ENCODE measurements at regions not wholly inside any gene's neighbourhood (a gene's known extent, or its start where the extent isn't known, plus 50 kb on each side); places are given as distances from the start of the nearest gene placed in this dataset.
"Not testable (repeated sequence)": the region's sequence is repeated elsewhere in the genome, so short reads cannot be mapped to it uniquely, and the experiment has no call there.

DNA sequence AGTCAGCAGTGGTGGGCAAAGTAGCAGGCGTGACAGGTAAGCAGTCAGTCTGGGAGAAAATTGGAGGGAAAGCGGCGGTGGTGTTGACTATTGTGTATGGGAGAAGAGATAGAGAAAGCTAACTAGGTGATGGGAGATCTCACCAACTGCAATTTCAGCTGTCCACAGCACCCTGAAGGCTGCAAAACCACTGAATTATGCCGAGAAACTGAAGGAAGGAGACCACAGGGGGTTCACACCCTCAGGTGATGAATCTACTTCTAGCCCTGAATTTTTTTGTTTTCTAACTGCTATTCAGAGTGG, 631.5 kb downstream of the UQCRFS1 start:
- no peak for DNase-seq (ENCODE audit: extremely low read depth, low read depth)

DNA sequence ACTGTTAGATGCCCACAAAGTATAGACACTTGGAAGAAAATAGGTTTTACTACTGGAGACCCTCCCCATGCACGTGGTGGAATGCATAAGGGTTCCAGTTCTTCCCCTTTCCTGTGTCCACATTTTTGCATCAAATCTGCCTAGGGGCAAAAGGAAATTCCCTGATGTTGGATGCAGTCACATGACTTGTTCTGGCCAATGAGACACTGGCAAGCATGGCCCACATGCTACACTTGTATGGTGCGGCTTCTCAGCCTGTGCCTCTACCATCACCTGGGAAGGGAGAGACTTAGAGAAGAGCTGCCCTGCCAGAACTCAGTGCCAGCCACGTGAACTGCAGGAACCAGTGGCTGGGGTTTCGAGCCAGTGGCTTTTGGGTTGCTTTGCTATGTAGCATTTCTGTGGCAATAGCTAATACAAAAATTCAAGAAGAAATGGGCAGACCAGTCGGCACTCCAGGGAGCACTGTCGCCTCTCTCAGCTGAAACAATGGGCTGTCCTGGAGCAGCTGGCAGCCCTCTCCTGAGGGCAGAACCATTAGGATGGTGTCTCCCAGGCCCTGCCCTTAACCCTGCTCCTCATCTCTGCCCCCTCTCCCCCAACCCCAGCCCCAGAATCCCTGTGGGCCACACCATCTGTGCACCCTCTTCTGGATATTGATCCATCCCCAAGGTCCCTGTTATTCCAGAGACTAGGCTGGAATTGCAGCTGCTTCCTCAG, 634.0 kb downstream of the UQCRFS1 start:
- no peak for DNase-seq (ENCODE audit: extremely low read depth, low read depth)

DNA sequence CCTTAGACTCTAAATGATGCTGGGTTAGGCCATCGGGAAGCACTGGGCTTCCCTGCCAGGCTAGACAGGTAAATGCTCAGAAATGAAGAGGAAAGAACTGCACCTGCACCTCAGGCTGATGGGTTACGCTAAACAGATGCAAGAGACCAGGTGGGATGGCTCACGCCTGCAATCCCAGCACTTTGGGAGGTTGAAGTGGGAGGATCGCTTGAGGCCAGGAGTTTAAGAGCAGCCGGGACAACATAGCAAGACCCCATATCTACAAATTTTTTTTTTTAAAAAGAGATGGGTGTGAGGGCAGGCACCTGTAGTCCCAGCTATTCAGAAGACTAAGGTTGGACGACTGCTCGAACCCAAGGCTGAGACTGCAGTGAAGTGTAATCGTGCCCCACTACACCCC, 634.7 kb downstream of the UQCRFS1 start:
- DNase-seq (ENCODE audit: extremely low read depth, low read depth): no peak

DNA sequence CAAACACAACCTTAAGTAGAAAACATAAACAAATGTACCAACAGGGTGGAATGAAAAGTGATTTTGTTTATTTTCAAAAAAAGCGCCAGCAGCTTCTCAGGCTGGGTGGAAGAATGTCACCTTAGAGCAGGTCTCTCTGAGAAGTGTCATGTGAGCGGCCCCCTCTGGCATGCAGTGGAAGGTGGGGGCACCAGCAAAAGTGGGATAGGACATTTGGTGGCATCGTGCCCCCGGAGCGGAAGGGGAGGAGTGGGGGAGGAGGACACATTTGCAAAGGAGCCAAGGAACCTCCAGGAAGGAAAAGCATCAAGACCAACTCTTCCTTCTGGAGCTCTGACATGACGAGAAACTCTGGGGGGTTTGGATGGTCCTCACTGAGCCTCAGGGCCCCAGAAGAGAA, 635.3 kb downstream of the UQCRFS1 start:
- no peak for DNase-seq (ENCODE audit: extremely low read depth, low read depth)

DNA sequence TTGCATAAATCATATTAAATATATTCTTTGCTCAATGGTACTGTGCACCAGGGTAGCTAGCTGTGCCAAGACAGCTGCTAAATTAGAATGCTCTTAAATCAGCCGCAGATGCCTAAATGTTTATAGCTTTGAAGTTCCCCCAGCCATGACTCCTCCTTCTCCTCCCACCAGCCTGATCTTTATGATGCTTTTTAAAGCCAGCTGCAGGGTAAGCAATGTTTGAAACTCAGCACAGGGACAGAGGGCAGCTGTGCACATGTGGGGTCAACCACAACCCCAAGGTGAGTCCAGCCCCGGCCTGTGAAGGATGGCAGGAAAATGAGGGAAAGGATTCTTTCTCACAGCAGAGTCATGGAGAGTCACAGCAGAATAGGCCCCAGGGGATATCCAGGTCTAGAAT, 635.7 kb downstream of the UQCRFS1 start:
- no peak for DNase-seq (ENCODE audit: extremely low read depth, low read depth)

DNA sequence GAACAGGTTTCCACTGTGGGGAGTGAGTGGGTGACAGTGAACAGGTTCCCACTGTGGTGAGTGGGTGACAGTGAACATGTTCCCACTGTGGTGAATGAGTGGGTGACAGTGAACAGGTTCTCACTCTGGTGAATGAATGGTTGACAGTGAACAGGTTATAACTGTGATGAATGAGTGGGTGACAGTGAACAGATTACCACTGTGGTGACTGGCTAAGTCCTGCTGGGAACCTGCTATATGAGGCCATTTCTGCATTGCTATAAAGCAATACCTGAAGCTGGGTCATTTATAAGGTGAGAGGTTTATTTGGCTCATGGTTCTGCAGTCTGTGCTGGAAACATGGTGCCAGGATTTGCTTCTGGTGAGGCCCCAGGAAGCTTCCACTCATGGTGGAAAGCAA, 637.1 kb downstream of the UQCRFS1 start:
- no peak for DNase-seq (ENCODE audit: extremely low read depth, low read depth)

DNA sequence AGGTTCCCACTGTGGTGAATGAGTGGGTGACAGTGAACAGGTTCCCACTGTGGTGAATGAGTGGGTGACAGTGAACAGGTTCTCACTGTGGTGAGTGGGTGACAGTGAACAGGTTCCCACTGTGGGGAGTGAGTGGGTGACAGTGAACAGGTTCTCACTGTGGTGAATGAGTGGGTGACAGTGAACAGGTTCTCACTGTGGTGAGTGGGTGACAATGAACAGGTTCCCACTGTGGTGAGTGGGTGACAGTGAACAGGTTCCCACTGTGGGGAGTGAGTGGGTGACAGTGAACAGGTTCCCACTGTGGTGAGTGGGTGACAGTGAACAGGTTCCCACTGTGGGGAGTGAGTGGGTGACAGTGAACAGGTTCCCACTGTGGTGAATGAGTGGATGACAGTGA, 637.6 kb downstream of the UQCRFS1 start:
- DNase-seq (ENCODE audit: extremely low read depth, low read depth): not testable (repeated sequence)

DNA sequence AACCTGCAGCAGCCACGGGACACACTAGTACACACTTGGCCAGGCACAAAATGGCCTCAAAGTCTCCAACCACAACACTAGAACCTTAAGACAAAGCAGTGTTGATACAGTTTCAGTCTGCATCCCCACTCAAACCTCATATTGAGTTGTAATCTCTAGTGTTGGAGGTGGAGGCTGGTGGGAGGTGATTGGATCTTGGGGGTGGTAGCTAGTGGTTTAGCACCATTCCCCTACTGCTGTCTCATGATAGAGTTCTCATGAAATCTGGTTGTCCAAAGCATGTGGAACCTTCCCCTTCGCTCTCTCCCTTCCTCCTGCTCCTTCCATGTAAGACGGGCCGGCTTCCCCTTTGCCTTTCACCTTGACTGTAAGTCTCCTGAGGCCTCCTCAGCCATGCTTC, 638.7 kb downstream of the UQCRFS1 start:
- DNase-seq (ENCODE audit: extremely low read depth, low read depth): no peak

DNA sequence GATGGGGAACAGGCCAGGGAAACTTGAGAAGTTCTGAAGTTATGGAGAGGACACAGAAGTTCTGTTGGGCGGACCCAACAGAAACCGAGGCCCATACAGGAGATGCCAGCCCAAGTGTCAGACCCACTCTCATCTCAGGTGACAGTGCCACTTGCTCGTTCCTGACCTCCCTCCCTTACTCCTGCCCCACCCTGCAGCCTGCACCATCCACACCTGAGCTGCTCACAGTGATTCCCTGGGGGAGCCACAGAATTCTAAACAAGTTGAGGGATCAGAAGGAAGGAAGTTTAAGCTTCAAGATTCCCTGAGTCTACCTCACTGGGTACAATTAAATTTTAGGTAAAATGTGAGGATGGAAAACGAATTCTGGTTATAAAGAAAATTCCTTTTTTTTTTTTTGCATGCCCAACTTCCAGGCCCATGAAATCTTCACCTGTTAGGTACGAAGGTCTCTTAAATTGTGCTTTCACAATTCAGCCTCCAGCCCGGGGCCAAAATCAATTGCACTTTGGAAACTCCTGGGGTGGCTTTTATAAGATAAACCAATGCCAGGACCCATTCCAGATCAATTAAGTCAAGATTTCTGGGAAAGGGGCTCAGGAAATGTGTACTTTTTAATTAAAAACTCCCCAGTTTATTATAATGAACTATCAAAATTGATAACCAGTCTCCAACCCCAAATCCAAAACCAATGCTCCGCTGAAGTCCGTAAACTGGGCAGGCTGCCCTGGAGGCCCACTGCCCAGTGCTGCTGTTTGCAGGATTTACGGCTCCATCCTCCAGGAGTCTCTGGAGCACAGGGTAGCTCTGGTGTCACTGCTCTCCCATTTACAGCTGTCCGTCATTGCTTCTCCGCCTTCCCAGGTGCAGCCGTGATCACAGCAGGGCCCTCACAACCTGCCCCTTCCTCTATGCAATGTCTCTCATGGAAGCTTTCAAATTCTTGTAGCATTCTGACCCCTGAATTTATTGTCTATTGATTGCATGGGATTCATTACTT, 643.5 kb downstream of the UQCRFS1 start:
- DNase-seq (ENCODE audit: extremely low read depth, low read depth): no peak

DNA sequence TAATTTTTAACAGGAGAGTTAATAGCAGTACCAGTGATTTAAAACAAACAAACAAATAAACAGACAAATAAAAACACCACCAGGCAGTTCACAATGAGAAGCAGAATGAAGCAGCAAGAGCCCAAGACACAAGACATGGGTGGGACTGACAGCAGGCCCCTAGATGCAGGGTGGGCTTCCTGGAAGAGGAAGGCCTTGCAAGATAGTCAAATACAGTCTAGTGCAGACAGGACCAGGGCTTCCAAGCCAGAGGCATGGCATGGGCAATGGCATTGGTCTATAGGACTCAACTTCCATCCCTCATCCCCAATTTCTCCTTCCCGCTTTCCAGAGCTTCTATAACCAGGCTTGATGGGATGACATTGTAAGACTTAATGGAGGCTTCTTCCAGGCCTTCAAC, 645.1 kb downstream of the UQCRFS1 start:
- no peak for DNase-seq (ENCODE audit: extremely low read depth, low read depth)

DNA sequence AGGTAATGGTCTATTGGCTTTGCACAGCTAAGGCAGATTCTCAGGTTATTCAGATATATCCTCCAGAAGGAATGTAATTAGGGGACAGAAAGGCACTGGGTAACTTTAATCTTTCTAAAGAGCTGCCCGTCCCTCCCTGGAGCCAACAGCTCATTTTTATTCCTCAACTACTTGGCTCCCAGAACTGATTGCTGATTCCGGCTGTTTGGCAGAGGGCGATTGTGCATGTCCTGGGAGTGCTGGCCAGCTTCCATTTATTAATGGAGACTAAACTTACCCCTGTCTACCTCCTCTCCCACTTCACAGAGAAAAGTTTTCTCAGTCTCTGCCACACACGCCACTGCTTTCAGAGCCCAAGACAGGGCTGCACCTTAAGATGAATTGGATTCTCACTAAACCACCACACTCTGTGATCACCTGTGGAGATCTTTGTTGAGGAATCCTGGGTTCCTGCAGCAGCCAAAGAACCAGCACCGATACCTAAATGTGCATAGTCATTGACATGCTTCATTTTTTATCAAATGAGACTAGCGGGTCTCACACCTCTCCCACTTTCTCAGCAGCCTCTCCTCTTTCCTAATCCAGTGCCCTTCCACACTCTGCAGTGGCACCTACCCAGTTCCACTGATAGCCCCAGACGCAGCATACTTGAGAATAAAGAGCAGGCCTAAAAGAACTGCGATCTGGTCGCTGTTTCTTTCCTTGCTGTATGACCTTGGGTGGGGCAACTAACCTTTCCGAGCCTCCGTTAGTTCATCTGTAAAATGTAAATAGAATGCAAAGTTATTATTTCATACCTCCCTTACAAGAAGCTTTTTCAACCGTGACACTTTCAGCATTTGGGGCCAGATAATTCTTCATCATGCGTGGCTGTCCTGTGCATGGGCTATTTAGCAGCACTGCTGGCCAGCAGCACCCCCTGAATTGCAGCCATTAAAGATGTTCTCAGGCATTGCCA, 648.7 kb downstream of the UQCRFS1 start:
- no peak for DNase-seq (ENCODE audit: extremely low read depth, low read depth)

DNA sequence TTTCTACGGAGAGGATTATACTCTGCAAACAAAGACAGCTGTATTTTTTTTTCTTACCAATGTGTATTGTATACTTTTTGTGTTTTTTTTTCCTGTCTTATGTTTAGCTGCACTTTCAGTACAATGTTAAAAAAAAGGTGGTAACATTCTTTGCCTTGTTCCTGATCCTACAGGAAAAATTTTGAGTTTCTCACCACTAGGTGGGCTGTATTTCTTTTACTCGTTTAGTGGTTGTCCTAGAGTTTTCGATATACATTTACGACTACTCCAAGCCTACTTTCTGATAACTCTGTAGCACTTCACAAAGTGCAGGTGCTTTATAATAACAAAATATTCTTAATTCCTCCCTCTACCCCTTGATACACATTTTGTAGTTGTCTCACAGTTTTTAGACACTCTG, 652.2 kb downstream of the UQCRFS1 start:
- DNase-seq (ENCODE audit: extremely low read depth, low read depth): no peak

DNA sequence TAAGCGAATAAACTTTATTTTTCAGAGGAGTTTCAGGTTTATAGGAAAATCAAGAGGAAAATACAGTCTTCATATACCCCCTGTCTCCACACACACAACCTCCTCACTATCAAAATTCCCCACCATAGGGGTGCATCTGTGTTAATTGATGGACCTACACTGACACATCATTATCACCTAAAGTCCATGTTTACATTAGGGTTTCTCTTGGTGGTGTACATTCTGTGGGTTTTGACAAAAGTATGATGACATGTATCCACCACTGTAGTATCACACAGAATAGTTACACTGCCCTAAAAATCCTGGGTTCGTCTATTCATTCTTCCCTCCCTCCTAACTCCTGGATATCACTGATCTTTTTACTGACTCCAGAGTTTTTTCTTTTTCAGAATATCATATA, 654.2 kb downstream of the UQCRFS1 start:
- no peak for DNase-seq (ENCODE audit: extremely low read depth, low read depth)

DNA sequence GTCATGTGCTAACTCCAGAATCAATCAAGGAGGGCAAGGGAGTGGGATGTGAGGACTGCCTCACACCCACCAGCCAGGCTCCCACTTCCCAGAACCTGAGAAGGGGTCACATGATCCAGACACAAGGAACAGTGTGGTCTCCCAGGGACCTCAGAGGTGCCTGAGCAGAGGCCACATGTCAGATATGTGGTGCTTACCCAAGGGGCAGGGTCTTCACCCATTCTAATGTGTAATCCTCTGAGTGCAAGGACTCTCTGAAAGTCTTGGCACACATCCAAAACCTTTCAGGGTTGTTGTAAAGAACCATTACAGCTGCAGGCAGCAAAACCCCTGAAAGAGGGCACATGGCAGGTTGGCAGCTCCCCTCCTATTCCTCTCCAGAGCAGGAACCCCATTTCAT, 656.6 kb downstream of the UQCRFS1 start:
- DNase-seq (ENCODE audit: extremely low read depth, low read depth): no peak

DNA sequence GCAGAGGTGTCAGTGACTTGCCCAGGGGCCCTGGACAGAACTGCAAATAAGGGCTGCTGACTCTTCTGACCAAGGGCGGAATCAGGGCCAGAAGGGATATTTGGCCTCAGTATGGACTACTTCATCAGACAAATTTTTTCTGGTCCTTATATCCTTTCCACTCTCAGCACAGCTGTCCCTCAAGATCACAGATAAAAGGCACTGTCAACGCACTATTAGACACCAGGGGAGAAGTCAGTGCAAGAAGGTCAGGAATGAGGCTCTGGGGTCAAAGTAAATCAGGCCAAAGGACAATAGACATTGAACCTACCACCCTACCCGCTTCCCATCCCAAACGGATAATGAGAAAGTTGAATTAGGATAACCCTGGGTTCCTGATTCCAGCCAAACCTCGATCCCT, 657.6 kb downstream of the UQCRFS1 start:
- no peak for DNase-seq (ENCODE audit: extremely low read depth, low read depth)

DNA sequence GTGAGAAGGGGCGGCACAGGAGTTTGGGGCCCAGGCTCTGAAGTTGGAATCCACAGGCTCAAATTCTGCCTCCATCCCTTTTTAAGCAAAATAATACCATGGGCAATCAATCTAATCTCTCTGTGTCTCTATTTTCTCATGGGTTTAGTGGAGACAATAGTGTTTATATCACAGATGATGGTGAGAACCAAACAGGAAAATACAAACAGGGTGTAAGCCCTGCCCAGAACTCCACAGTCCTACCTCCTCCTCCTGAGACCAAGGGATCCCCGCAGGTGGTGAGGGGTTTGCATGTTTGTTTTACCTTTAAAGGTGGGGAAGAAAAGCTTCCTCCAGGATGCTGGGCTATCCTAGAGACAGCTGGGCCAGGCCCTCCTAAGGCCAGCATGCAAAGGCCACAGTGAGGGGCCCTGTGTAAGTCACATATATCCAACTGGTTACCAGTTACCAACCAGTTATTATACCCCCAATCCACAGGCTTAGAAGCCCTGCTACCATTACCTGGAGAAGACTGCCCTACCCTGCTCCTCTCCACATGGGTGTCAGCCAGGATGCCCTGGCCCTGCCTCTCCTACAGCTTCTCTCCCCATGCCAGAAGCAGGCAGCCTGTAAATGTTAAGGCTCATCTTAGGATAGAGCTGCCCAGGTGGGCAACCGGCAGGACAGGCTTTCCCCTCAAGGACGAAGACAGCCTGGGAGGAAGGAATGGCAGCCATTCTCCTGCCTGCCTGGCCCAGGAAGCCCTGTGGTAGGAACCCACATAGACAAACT, 658.4 kb downstream of the UQCRFS1 start:
- no peak for DNase-seq (ENCODE audit: extremely low read depth, low read depth)

DNA sequence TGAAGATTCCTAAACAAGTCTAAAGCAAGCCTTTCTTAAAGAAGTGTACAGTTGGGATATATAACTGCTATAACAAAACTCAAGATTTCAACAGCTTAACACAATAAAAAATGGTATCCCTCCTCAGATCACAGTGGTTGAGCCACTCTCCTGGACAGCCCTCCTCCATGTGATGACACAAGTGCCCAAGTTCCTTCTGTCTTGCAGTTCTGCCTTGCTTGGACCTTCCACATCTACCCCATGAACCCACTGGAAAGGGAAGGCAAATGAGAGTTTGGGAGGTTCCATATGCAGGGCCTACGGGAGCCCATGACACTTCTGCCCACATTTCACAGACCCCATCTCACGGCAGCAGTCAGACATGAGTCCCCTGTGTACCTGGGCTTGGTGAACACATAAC, 659.2 kb downstream of the UQCRFS1 start:
- no peak for DNase-seq (ENCODE audit: extremely low read depth, low read depth)

DNA sequence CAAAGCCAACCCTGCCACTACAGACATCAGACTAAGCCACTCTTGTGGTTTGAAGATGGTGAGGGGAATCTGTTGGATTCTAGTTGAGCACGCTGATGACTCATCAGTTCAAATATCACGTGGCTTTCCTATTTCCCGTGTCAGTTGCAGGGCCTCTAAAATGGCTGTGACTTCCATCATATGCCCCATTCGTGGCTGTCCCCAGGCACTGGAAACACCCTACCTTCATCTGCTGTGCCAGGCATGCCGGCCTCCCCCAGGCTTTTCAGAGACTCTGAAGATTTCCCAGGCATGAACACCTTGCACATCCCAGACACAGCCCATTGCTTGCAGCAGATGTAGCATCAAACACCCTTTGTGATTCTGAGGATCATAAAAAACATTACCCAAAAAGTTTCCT, 659.9 kb downstream of the UQCRFS1 start:
- no peak for DNase-seq (ENCODE audit: extremely low read depth, low read depth)

DNA sequence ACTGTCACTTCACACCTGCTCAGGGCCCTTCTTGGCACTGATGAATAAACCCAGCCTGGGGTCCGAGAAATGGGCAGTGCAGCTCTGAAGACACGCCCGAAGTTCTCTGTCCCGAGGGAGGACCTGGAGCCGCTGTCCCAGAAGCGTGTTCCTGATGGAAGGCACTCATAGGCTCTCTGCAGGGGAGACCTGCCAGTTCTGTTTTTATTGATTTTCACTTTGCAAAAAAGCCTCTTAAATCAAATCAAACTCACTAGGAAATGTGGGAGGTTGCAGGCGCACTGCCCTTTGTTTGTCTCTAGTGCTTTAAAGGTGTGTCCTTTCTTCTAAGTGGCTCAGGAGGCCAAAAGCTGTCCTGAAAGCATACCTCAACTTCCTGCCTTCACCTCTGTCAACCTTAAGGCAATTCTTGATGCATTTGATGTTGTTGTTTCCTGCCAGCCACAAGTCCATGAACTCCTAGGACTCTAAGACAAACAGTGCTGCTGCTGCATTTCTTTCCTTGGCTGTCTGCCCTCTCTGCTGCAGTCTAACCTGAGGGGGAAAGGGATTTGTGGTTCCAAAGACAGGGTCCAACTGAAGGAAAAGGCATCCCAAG, 663.2 kb downstream of the UQCRFS1 start:
- DNase-seq (ENCODE audit: extremely low read depth, low read depth): no peak

DNA sequence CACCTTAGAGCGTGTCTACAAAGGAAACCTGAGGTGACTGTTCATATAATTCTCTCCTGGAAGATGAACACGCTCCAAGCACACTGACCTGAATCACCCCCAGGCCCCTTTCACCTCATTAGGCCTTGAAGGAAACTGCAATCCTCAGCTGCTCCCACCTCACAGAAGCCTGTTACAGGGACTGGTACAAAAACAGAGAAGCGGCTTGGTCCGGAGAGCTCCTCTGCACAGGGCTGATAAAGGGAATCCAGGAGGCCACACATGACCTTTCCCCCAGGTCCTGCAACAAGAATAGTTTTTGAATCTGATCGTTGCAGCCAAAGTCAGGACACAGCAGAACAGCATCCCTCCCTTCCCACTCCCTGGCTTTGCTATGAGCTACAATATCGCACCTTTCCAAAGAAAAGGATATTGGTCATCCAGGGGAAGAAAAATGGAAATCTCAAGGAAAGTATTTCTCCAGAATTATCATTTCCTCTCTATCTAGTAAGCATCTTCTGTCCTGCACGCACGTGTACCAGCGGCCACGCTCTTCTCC, 666.7 kb downstream of the UQCRFS1 start:
- DNase-seq (ENCODE audit: extremely low read depth, low read depth): no peak
